GM21737 (cell line): ENCODE measurements at regions not wholly inside any gene's neighbourhood (a gene's known extent, or its start where the extent isn't known, plus 50 kb on each side); places are given as distances from the start of the nearest gene placed in this dataset.

ENCODE experiments used
- ATAC-seq: cut with Tn5 transposase; IDR thresholded peaks from one replicate; pipeline ENCODE4 v1.9.1; 2021; ENCODE audit warnings: mild to moderate bottlenecking, moderate library complexity; ENCODE audit not compliant: unreplicated experiment

- ATAC-seq = no peak
These were observed 1720.2 kb downstream of the PCDH7 start for GRCh38 chr4:32440391-32440790.

GRCh38 chr4:32454482-32454881 lies 1734.3 kb downstream of the PCDH7 start:
- ATAC-seq = no peak

DNA sequence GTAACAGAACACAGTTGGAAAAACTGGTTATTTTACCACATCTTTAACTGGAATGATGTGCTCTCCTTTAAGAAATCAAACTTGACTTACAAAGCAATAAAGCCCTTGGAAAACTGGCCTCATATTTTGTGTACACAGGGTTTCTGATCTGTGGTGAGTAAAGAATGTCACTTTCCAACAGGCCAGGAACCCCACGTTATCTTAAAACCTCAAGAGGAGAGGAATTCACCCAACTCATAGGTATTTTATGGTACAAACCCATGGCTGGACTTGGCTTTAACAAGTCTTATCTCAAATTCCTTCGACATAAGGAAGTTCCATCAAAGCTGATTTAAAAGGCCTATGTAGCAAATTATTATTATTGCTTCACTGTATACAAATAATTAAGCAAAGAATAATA lies 1735.1 kb downstream of the PCDH7 start:
- no peak for ATAC-seq

DNA sequence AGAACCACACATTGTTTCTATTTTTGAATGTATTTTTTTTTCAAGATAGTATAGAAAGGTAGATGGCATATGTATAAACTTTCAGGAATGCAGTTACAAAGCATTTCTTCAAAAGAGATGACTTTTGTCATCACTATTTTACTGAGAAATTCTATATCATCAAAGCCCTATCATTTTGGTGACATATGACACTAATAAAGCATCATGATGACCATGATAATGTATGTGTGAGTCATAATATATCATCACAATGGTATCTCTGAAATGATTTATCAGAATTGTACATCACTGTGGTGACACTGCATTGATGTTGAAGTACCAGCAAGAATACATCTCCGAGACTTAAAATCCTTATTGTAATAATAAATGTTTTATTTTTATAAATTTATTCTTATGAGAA lies 1740.8 kb downstream of the PCDH7 start:
- no peak for ATAC-seq

GRCh38 chr4:32462944-32463343 lies 1742.8 kb downstream of the PCDH7 start:
- no peak for ATAC-seq

- ATAC-seq = no peak
These were observed 1750.0 kb downstream of the PCDH7 start for GRCh38 chr4:32470087-32470585.

GRCh38 chr4:32472918-32473317 lies 1752.7 kb downstream of the PCDH7 start:
- no peak for ATAC-seq

- ATAC-seq = no peak
These were observed 1755.5 kb downstream of the PCDH7 start for GRCh38 chr4:32475710-32476109.

GRCh38 chr4:32477518-32477917 lies 1757.3 kb downstream of the PCDH7 start:
- ATAC-seq = no peak

DNA sequence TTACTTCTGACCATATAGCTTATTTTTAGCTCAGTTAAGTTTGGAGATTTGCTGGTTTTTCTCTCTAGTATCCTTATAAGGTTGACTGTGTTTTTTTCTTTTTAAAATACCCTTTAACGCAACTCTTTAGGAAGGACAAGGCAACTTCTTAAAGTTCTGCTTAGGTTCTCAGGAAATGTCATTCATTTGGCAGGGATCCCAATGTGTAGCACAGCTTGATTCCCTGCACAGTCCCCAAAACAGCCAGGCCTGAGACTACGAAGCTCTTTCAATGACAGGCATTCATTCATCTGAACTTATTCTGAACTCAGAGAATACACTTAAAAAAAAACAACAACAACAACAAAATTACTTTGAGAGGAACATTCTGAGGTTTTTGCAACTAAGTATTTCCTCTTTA lies 1765.8 kb downstream of the PCDH7 start:
- no peak for ATAC-seq

DNA sequence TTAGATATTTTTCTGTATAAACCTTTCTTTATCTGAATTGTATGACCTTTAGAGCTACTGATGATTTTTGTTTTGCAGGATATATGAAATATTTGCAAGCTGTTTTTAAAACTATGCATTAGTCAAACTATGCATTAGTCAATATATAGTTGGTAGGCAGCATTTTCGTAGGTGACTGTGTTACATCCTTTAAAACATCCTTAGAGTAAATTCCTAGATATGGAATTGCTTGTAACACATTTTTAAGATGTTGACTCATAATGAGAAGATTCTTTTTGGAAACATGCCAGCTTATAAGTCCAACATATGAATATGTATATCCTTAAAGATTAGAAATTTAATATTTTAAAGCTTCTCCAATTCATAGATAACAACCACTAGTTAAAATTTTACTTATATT lies 1768.5 kb downstream of the PCDH7 start:
- ATAC-seq = no peak

DNA sequence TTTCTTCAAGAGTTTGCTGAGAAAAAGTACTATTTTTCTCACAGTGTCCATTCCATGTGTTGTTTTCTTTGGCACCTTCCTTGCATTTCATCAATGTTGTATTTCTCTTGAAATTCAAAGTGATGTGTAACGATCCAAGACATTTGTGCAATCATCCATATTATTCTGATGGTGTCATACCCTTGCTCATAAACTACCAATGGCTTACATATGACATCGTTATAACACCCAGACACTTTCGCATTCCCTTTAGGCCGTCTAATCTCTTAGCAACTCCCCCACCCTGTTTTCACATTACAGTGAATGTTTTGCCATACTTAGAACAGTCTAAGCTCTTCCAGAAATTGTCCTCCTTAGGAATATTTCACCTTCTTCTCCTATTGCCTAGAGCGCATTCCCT lies 1779.0 kb downstream of the PCDH7 start:
- ATAC-seq = no peak

DNA sequence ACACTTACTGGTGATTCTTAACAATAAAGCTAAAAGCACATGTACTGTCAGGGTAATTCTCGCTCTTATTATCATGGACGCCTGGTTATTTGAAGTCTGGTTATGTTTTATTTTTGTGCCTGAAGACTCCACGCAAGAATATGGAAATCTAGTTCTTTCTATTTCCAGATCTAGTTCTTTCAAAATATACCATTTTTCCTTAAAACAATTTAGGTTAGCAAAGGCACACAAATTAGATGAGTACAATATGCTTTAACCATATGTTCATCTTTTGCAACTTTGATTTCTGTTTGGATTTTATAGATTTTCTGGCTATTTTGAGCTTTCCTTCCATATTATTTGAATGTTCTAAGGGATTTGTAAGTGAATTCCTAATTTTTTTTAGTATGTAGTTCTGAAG lies 1783.1 kb downstream of the PCDH7 start:
- ATAC-seq = no peak

DNA sequence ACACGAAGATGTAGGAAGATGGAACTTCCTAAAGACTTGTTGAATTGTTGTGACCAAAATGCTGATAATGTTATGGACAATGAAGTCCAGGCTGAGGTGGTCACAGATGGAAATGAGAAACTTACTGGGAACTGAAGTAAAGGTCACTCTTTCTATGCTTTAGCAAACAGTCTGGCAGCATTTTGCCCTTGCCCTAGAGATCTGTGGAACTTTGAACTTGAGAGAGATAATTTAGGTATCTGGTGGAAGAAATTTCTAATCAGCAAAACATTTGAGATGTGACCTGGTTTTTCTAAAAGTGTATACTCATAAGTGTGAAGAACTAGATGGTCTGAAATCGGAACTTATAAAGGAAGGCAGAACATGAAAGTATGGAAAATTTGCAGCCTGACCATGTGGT lies 1785.9 kb downstream of the PCDH7 start:
- no peak for ATAC-seq

- no peak for ATAC-seq
These were observed 1798.9 kb downstream of the PCDH7 start for GRCh38 chr4:32519060-32519459.

- ATAC-seq = no peak
These were observed 1805.3 kb downstream of the PCDH7 start for GRCh38 chr4:32525420-32525819.

GRCh38 chr4:32544846-32545245 lies 1824.7 kb downstream of the PCDH7 start:
- ATAC-seq = no peak

DNA sequence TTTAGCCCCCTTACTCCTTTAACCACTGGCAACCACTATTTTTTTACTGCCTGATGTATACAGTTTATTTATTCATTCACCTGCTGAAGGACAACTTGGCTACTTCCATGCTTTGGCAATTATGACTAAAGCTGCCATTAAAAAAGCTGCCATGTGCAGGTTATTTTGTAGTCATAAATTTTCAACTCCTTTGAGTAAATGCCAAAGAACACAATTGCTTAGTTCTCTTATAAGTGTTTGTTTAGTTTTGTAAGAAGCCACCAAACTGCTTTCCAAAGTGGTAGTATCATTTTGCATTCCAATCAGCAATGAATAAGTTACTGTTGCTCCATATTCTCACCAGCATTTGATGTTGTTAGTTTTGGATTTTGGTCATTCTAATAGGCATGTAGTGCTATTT lies 1831.8 kb downstream of the PCDH7 start:
- ATAC-seq = no peak

DNA sequence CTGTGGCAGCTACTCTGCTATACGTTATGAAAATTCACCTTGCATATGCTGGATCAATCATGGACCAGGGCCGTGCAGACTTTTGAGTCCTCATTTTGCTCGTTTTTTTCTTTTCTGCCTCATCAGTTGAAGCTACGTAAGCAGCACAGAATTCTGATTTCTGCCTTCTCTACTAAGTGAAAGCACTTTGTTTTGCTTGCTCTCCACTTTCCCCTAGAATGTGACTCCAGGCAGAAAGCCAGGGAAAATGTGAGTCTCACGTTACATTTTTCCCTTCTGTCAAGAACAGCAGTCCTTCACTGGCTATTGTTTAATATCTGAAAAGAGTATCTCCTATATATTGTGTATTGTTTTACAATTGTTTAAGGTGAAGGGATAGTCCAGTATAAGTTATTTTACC lies 1840.1 kb downstream of the PCDH7 start:
- ATAC-seq = no peak

DNA sequence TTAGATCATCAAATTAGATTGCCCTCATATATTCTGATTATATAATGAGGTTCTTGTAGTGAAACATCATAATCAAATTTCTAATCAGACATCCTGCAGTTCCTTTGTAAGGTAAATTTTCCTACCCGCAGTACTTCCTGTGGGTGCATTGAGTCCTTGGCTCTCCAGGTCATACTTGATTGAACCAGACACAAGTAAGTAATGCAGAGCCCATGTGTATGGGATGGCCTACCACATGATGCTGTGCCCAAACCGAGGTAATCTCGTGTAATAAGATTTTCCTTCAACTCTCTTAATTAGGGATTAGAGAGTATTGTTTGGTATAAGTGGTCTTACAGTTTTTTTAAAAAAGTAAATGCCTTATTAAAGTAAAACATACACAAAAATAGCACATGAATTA lies 1841.8 kb downstream of the PCDH7 start:
- no peak for ATAC-seq

GRCh38 chr4:32564626-32565025 lies 1844.5 kb downstream of the PCDH7 start:
- ATAC-seq = no peak

DNA sequence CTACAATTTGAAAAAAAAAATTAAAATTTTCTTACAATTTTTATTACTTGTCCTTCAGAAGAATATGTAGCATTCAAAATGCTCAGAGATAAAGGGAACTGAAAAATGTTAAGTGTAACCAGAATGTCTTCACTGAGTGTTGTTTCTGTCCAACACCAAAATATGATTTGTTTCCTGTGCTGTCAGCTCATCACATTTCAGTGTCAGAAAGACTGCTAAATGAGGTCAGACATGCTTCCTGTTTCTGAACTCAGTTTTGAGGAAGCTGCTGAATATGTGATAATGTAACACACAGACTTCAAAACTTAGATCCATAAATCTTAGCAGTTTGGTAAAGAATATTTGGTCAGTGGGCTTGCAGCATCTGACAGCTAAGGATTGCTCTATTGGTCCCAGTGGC lies 1849.7 kb downstream of the PCDH7 start:
- no peak for ATAC-seq

DNA sequence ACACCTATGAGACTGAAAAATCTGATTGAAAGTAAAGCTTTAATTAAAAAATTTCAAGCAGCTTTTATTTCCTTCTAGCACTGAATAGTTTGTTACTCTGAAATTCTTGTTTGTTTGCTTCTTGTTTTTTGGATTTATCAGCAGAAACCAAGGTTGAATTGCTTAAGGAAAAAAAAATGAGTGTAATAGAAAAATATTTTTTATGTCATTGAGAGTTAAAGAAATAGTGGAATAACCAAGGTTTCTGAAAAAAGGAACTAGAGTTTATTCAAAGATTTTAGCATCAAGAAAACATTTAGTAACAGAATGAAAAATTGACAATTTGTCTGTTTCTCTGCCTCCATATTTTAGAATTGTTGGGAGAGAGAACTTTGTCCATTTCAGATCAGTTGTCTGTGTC lies 1852.2 kb downstream of the PCDH7 start:
- ATAC-seq = no peak

DNA sequence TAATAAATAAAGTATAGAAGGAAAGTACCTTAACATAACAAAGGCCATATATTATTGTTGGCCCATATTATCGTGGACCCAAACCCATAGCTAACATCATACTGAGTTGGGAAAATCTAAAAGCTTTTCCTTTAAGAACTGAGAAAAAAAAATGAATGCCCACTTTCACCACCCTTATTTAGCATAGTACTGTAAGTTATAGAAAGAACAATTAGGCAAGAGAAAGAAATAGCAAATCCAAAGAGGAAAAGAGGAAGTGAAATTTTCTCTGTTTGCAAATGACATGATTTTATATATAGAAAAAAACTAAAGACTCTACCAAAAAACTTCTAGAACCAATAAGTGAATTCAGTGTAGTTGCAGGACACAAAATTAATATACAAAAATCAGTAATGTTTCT lies 1854.6 kb downstream of the PCDH7 start:
- no peak for ATAC-seq
